HL-60 (cell line): ENCODE measurements at regions not wholly inside any gene's neighbourhood (a gene's known extent, or its start where the extent isn't known, plus 50 kb on each side); places are given as distances from the start of the nearest gene placed in this dataset.

ENCODE experiments used
- DNase-seq, 2 experiments: peaks; one replicate each; pipeline ENCODE4 v3.0.0-alpha.2; 2010 to 2020; ENCODE audit warnings: low read depth in 1 of 2, low spot score in 1 of 2
- H3K27ac ChIP-seq: fragments of 250-450 bp; sonication (Bioruptor Pico); replicated peaks from 2 replicates; pipeline ENCODE4 v1.5.1; 2020; ENCODE audit warnings: mild to moderate bottlenecking, moderate library complexity
- H3K27me3 ChIP-seq: fragments of 250-450 bp; sonication (Bioruptor Pico); 2 replicates; pipeline ENCODE4 v1.5.1; 2021; ENCODE audit warnings: mild to moderate bottlenecking, moderate library complexity; ENCODE audit not compliant: insufficient read depth, poor library complexity, severe bottlenecking
- H3K4me3 ChIP-seq: replicated peaks from 2 replicates; pipeline ENCODE4 v1.5.1; 2011; ENCODE audit warnings: mild to moderate bottlenecking, control low read depth, low read length; ENCODE audit not compliant: insufficient read depth
- GABPA ChIP-seq: IDR thresholded peaks from 2 replicates; pipeline ENCODE4 v1.6.1; 2012; ENCODE audit warnings: low read depth
- POLR2AphosphoS5 ChIP-seq: IDR thresholded peaks from 2 replicates; pipeline ENCODE4 v1.6.1; 2012; ENCODE audit warnings: low read depth
- REST ChIP-seq: IDR thresholded peaks from 2 replicates; pipeline ENCODE4 v1.6.1; 2012; ENCODE audit warnings: low read depth; ENCODE audit not compliant: insufficient replicate concordance
- SPI1 ChIP-seq: IDR thresholded peaks from 2 replicates; pipeline ENCODE4 v1.6.1; 2012; ENCODE audit warnings: low read depth, mild to moderate bottlenecking, borderline replicate concordance
- TF ChIP-seq, protein P1 (sequence below): IDR thresholded peaks from one replicate; pipeline ENCODE4 v1.5.1; 2011; ENCODE audit warnings: low read length, control low read depth, inconsistent platforms; ENCODE audit not compliant: insufficient read depth

DNA sequence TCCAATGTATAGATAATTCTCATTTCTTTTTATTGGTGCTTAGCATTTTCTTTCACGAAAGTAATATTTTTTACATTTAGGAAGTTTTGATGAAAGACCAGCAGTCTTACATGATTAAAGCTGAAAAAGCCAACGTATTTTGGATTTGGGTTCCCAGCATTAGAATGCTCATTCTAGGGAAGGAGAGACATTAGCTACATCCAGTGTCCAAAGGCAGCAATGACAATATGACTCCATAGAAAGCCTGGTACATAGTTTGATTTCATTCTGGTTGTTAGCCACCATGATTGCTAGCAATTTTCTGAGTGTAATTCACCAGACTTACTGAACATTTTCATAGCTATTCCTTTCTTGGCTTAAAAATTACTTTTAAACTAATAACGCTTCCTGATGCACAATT is 1397.5 kb downstream of the PCDH7 start:
- no peak for DNase-seq
- no peak overlapping the region for H3K4me3 ChIP-seq

GRCh38 chr4:32119907-32120306 is 1399.7 kb downstream of the PCDH7 start:
- no peak overlapping the region for H3K27ac ChIP-seq

More for the DNA sequence above, 1397.5 kb downstream of the PCDH7 start:
- TF ChIP-seq REST (no peak), POLR2AphosphoS5 (no peak), SPI1 (no peak), GABPA (no peak)
- TF ChIP-seq, protein P1, sequence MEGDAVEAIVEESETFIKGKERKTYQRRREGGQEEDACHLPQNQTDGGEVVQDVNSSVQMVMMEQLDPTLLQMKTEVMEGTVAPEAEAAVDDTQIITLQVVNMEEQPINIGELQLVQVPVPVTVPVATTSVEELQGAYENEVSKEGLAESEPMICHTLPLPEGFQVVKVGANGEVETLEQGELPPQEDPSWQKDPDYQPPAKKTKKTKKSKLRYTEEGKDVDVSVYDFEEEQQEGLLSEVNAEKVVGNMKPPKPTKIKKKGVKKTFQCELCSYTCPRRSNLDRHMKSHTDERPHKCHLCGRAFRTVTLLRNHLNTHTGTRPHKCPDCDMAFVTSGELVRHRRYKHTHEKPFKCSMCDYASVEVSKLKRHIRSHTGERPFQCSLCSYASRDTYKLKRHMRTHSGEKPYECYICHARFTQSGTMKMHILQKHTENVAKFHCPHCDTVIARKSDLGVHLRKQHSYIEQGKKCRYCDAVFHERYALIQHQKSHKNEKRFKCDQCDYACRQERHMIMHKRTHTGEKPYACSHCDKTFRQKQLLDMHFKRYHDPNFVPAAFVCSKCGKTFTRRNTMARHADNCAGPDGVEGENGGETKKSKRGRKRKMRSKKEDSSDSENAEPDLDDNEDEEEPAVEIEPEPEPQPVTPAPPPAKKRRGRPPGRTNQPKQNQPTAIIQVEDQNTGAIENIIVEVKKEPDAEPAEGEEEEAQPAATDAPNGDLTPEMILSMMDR: no peak
- no peak overlapping the region for H3K27ac ChIP-seq
- no peaks in the 10 kb centered on the region for H3K27me3 ChIP-seq

GRCh38 chr4:32128549-32128948 is 1408.4 kb downstream of the PCDH7 start:
- no peak for TF ChIP-seq REST
- TF ChIP-seq, protein P1: no peak
- no peak for TF ChIP-seq GABPA
- TF ChIP-seq POLR2AphosphoS5: no peak
- no peak for TF ChIP-seq SPI1
- Histone ChIP-seq H3K4me3 (no peak overlapping the region), H3K27ac (no peak overlapping the region), H3K27me3 (no peaks in the 10 kb centered on the region)
- DNase-seq: no peak

More at GRCh38 chr4:32119907-32120306, 1399.7 kb downstream of the PCDH7 start:
- Histone ChIP-seq H3K27me3 (no peaks in the 10 kb centered on the region), H3K4me3 (no peak overlapping the region)
- no peak for TF ChIP-seq POLR2AphosphoS5
- TF ChIP-seq SPI1: no peak
- no peak for TF ChIP-seq GABPA
- TF ChIP-seq REST: no peak
- TF ChIP-seq, protein P1: no peak
- no peak for DNase-seq
